B cell (primary cell): ENCODE measurements at regions not wholly inside any gene's neighbourhood (a gene's known extent, or its start where the extent isn't known, plus 50 kb on each side); places are given as distances from the start of the nearest gene placed in this dataset.

Source experiments
- ATAC-seq: fragments of 200-7000 bp; cut with Tn5 transposase; one replicate; pipeline ENCODE4 v1.10.0; 2021; ENCODE audit warnings: low read depth, mild to moderate bottlenecking, moderate number of reproducible peaks, moderate library complexity
- CTCF ChIA-PET: fragments of 350-600 bp; sonication (Branson Sonifier 250); formaldehyde crosslinking; loops from one replicate; lab custom pipeline; 2021; ENCODE audit warnings: antibody characterized with exemption, inconsistent platforms; lab: Charles Lee
- POLR2A ChIA-PET: fragments of 350-600 bp; sonication (Branson Sonifier 250); formaldehyde crosslinking; loops from one replicate; lab custom pipeline; 2021; ENCODE audit warnings: antibody characterized with exemption; lab: Charles Lee
- DNase-seq: peaks from one replicate; pipeline ENCODE4 v3.0.0; 2013
- H2AFZ ChIP-seq: 2 replicates; pipeline ENCODE4 v1.6.1; 2012; ENCODE audit warnings: mild to moderate bottlenecking, low read depth, low read length; ENCODE audit not compliant: insufficient read depth, poor library complexity, severe bottlenecking
- H3K27ac ChIP-seq, 2 donors: 1 replicate in 1 of 2; 2 replicates in 1 of 2; pipeline ENCODE4 v1.5.1; 2012 to 2013; ENCODE audit warnings: low read length in 2 of 2, mild to moderate bottlenecking in 2 of 2, moderate library complexity in 1 of 2
- H3K27me3 ChIP-seq, 4 experiments: fragments of 200-600 bp in 1 of 4; sonication (generic) in 1 of 4; replicated peaks in 1 of 4; 1 replicate in 2 of 4; 2 replicates in 2 of 4; pipeline versions ENCODE4 v1.6.1 to v1.7.0; 2013 to 2016; ENCODE audit warnings: low read length in 3 of 4, mild to moderate bottlenecking in 2 of 4, mixed read lengths in 1 of 4, moderate library complexity in 1 of 4; ENCODE audit not compliant: insufficient read depth in 4 of 4, control insufficient read depth in 3 of 4; ENCODE audit errors: control extremely low read depth in 1 of 4
- H3K36me3 ChIP-seq, 2 experiments: replicated peaks in 1 of 2; 1 replicate in 1 of 2; 2 replicates in 1 of 2; pipeline versions ENCODE4 v1.6.1 to v1.7.1; 2013; ENCODE audit warnings: low read length in 1 of 2; ENCODE audit not compliant: insufficient read depth in 2 of 2, control insufficient read depth in 1 of 2; ENCODE audit errors: control extremely low read depth in 1 of 2, extremely low read depth in 1 of 2
- H3K4me1 ChIP-seq, 2 donors: fragments of 200-600 bp in 1 of 2; sonication (generic) in 1 of 2; 1 replicate in 1 of 2; 2 replicates in 1 of 2; pipeline versions ENCODE4 v1.5.1 to v1.6.1; 2013 to 2017; ENCODE audit warnings: low read length in 2 of 2; ENCODE audit not compliant: control insufficient read depth in 2 of 2, insufficient read depth in 2 of 2
- H3K4me2 ChIP-seq: replicated peaks from 2 replicates; pipeline ENCODE3; 2012; ENCODE audit warnings: mild to moderate bottlenecking, low read depth, low read length; ENCODE audit not compliant: poor library complexity, severe bottlenecking
- H3K4me3 ChIP-seq, 5 experiments: fragments of 200-600 bp in 1 of 5; sonication (generic) in 1 of 5; 1 replicate in 3 of 5; 2 replicates in 2 of 5; pipeline versions ENCODE4 v1.5.1 to v1.7.0; 2011 to 2016; ENCODE audit warnings: low read length in 4 of 5, mild to moderate bottlenecking in 4 of 5, low read depth in 2 of 5, control low read depth in 1 of 5, moderate library complexity in 1 of 5; ENCODE audit not compliant: insufficient read depth in 1 of 5; ENCODE audit errors: control extremely low read depth in 1 of 5, extremely low read depth in 1 of 5
- H3K79me2 ChIP-seq: fragments of 200-600 bp; sonication (generic); one replicate; pipeline ENCODE4 v1.6.0; 2016; ENCODE audit warnings: low read length; ENCODE audit not compliant: control insufficient read depth, insufficient read depth
- H3K9ac ChIP-seq: fragments of 200-600 bp; sonication (generic); 2 replicates; pipeline ENCODE4 v1.6.1; 2017; ENCODE audit warnings: mild to moderate bottlenecking, low read length, moderate library complexity
- H3K9me3 ChIP-seq, 3 donors: one replicate each; pipeline versions ENCODE4 v1.6.1 to v1.7.1; 2013; ENCODE audit warnings: low read length in 2 of 3; ENCODE audit not compliant: control insufficient read depth in 2 of 3, insufficient read depth in 1 of 3; ENCODE audit errors: control extremely low read depth in 1 of 3
- H4K20me1 ChIP-seq: 2 replicates; pipeline ENCODE4 v1.6.0; 2012; ENCODE audit warnings: mild to moderate bottlenecking, low read length; ENCODE audit not compliant: insufficient read depth, control insufficient read depth, poor library complexity, severe bottlenecking
- H3K27ac Mint-ChIP-seq: one replicate; pipeline ENCODE4 v1.8.0; 2021; ENCODE audit warnings: mixed read lengths
- H3K27me3 Mint-ChIP-seq: one replicate; pipeline ENCODE4 v1.8.0; 2021; ENCODE audit warnings: mixed read lengths
- H3K4me1 Mint-ChIP-seq: one replicate; pipeline ENCODE4 v1.8.0; 2021; ENCODE audit warnings: mixed read lengths
- H3K4me3 Mint-ChIP-seq: one replicate; pipeline ENCODE4 v1.8.0; 2021; ENCODE audit warnings: mixed read lengths
- H3K9me3 Mint-ChIP-seq: one replicate; pipeline ENCODE4 v1.8.0; 2022; ENCODE audit warnings: mixed read lengths; ENCODE audit not compliant: insufficient read depth
- EZH2 ChIP-seq: IDR thresholded peaks from 2 replicates; pipeline ENCODE4 v1.6.1; 2012; ENCODE audit warnings: borderline replicate concordance, low read depth, mild to moderate bottlenecking, moderate library complexity, low read length; ENCODE audit not compliant: insufficient read depth, poor library complexity, severe bottlenecking
- WGBS: methylation state at CpG from one replicate; pipeline ENCODE4 v1.1.5; 2013; ENCODE audit warnings: missing lambda C conversion rate; ENCODE audit not compliant: insufficient coverage; 5-methylcytosine and 5-hydroxymethylcytosine counted together
- intact Hi-C: fragments of 100-400 bp; cut with micrococcal nuclease; formaldehyde crosslinking; loops from one replicate; pipeline ENCODE4 v1.10.0; 2022
- TF ChIP-seq, protein P1 (sequence below): fragments of 200-600 bp; IDR thresholded peaks from one replicate; pipeline ENCODE4 v1.8.0; 2022; ENCODE audit warnings: antibody characterized with exemption, mild to moderate bottlenecking

DNA sequence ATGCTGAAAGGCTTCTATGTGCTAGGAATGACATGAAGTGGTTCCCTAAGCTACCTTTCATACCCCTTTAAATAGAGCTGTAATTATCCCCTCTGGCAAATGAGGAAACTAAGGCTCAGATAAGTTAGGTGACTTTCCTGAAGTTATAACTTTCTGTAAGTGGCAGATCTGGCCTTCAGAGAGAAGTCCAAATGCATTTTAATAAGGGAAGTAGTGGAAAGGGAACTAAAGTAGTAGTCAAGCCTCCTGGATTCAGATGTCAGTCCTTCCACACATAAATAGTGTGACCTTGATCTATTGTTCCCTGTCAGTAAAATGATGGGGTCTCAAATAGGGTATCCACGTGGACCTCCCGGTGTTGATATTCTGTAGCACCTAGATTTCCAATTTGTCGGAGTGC, 277.7 kb downstream of the EDEM1 start:
- Mint-ChIP-seq H3K9me3 (no peaks in the 10 kb centered on the region), H3K27me3 (peaks cover 15% of the 10 kb centered on the region), H3K27ac (no peak overlapping the region), H3K4me1 (no peaks in the 10 kb centered on the region), H3K4me3 (no peak overlapping the region)
- ChIA-PET CTCF (no interaction called here), POLR2A (no interaction called here)
- Histone ChIP-seq H3K4me2 (no peak overlapping the region), H3K36me3 (no peaks in the 10 kb centered on the region), H3K9me3 (no peaks in the 10 kb centered on the region), H2AFZ (no peak overlapping the region), H3K9ac (no peak overlapping the region), H3K4me3 (no peak overlapping the region), H3K79me2 (no peaks in the 10 kb centered on the region), H3K27me3 (no peaks in the 10 kb centered on the region), H3K4me1 (no peaks in the 10 kb centered on the region), H3K27ac (no peak overlapping the region), H4K20me1 (no peaks in the 10 kb centered on the region)
- DNase-seq (no peak), ATAC-seq (no peak)
- intact Hi-C loops = no loop called here
- TF ChIP-seq, protein P1, sequence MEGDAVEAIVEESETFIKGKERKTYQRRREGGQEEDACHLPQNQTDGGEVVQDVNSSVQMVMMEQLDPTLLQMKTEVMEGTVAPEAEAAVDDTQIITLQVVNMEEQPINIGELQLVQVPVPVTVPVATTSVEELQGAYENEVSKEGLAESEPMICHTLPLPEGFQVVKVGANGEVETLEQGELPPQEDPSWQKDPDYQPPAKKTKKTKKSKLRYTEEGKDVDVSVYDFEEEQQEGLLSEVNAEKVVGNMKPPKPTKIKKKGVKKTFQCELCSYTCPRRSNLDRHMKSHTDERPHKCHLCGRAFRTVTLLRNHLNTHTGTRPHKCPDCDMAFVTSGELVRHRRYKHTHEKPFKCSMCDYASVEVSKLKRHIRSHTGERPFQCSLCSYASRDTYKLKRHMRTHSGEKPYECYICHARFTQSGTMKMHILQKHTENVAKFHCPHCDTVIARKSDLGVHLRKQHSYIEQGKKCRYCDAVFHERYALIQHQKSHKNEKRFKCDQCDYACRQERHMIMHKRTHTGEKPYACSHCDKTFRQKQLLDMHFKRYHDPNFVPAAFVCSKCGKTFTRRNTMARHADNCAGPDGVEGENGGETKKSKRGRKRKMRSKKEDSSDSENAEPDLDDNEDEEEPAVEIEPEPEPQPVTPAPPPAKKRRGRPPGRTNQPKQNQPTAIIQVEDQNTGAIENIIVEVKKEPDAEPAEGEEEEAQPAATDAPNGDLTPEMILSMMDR = no peak
- TF ChIP-seq EZH2 = no peak
- WGBS = no CpG with 5 or more reads among the region's 3 CpGs

GRCh38 chr3:5466065-5466464, 278.6 kb downstream of the EDEM1 start:
- H3K27ac ChIP-seq = no peak overlapping the region
- no peak overlapping the region for H2AFZ ChIP-seq
- H3K9me3 ChIP-seq = no peaks in the 10 kb centered on the region
- CTCF ChIA-PET = no interaction called here
- ATAC-seq (no peak), DNase-seq (no peak)
- peaks cover 14% of the 10 kb centered on the region for H3K27me3 Mint-ChIP-seq
- H3K9me3 Mint-ChIP-seq = no peaks in the 10 kb centered on the region
- no peaks in the 10 kb centered on the region for H4K20me1 ChIP-seq
- no peak overlapping the region for H3K4me2 ChIP-seq
- no peak for TF ChIP-seq EZH2
- TF ChIP-seq, protein P1 = no peak
- H3K27me3 ChIP-seq = no peaks in the 10 kb centered on the region
- H3K36me3 ChIP-seq = no peaks in the 10 kb centered on the region
- no peak overlapping the region for H3K27ac Mint-ChIP-seq
- POLR2A ChIA-PET = no interaction called here
- H3K4me3 ChIP-seq = no peak overlapping the region
- WGBS = no CpG with 5 or more reads among the region's 3 CpGs
- intact Hi-C loops = no loop called here
- no peaks in the 10 kb centered on the region for H3K79me2 ChIP-seq
- no peaks in the 10 kb centered on the region for H3K4me1 ChIP-seq
- H3K9ac ChIP-seq = no peak overlapping the region
- no peak overlapping the region for H3K4me3 Mint-ChIP-seq
- H3K4me1 Mint-ChIP-seq = no peaks in the 10 kb centered on the region
